GM12892 (cell line): ENCODE measurements at regions not wholly inside any gene's neighbourhood (a gene's known extent, or its start where the extent isn't known, plus 50 kb on each side); places are given as distances from the start of the nearest gene placed in this dataset.

Source experiments
- DNase-seq: peaks from one replicate; pipeline ENCODE4 v3.0.0; 2011; ENCODE audit not compliant: insufficient read length
- FAIRE-seq: peaks from 2 replicates; lab custom pipeline; 2011; peaks lifted over from hg19 to GRCh38; lab: Jason Lieb, UNC
- POLR2A ChIP-seq: IDR thresholded peaks from 2 replicates; pipeline ENCODE4 v1.6.1; 2011; ENCODE audit warnings: low read depth, low read length, control low read depth
- POLR2AphosphoS5 ChIP-seq: IDR thresholded peaks from 2 replicates; pipeline ENCODE4 v1.6.1; 2011; ENCODE audit warnings: low read depth, low read length, control low read depth
- TAF1 ChIP-seq: IDR thresholded peaks from 2 replicates; pipeline ENCODE4 v1.6.1; 2011; ENCODE audit warnings: low read depth, mild to moderate bottlenecking, control low read depth, low read length, borderline replicate concordance

- DNase-seq = no peak
Measured at GRCh38 chrX:10095246-10095645, 61.5 kb upstream of the CLCN4 start.

GRCh38 chrX:10095698-10096432 is 60.9 kb upstream of the CLCN4 start:
- no peak for TF ChIP-seq TAF1
- TF ChIP-seq POLR2A = no peak
- TF ChIP-seq POLR2AphosphoS5 = no peak
- DNase-seq (no peak), FAIRE-seq (no peak)

More at GRCh38 chrX:10095246-10095645, 61.5 kb upstream of the CLCN4 start:
- TF ChIP-seq POLR2AphosphoS5 = no peak
- TF ChIP-seq POLR2A = no peak
- TF ChIP-seq TAF1 = no peak
- FAIRE-seq = no peak

DNA sequence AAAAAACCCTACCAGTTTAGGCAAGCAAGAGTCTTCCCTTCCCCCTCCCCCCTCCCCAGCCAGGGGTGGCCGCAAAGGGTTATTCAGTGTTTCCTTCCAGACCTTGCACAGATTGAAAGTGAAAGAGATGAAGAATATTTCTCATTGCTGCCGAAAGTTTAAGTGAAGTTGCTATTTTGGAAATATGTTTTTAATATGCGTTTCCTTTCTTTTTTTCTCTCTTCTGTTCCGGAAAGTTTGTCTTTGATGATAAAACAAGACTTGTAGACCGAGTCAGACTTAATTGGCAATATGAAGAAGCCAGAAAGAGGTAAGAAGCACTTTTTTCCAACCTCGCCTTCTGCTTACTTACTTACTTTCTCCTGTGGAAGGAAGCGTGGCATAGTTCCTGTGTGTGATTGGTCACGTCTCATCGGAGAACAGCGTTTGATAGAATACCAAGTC is 58.5 kb upstream of the CLCN4 start:
- TF ChIP-seq POLR2A = no peak
- FAIRE-seq (peak; percentile 86), DNase-seq (no peak)

- no peak for TF ChIP-seq POLR2A
- TF ChIP-seq POLR2AphosphoS5 = no peak
- TF ChIP-seq TAF1 = no peak
- DNase-seq (no peak), FAIRE-seq (peak; percentile 53)
Measured at GRCh38 chrX:10099411-10099810, 57.4 kb upstream of the CLCN4 start.

DNA sequence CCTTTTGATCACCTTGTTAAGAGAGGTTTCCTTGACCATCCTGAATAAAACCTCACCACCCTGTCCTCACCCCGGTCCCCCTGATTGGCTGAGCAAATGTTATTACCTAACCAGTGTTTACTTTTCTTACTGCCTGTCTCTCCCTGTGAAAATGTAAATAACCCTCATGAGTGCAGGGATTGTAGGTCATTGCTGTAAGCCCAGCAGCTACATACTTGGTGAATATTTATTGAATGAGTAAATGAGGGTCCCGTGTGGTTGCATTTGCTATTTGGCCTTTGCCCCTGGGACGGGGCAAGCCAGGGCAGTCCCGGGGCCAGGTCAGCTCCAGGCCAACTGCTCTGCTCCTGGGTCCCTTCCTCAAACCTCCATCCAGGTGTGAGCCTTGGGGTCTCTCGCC is 55.5 kb upstream of the CLCN4 start:
- no peak for DNase-seq

GRCh38 chrX:10102046-10102704 is 54.6 kb upstream of the CLCN4 start:
- DNase-seq (no peak), FAIRE-seq (no peak)
- TF ChIP-seq POLR2AphosphoS5 (no peak), POLR2A (no peak), TAF1 (no peak)

More for the DNA sequence above, 55.5 kb upstream of the CLCN4 start:
- TF ChIP-seq POLR2A (no peak), TAF1 (no peak), POLR2AphosphoS5 (no peak)
- FAIRE-seq = no peak

- TF ChIP-seq POLR2A (no peak), TAF1 (no peak), POLR2AphosphoS5 (no peak)
- DNase-seq = no peak
Measured at GRCh38 chrX:10103023-10103422, 53.8 kb upstream of the CLCN4 start.

DNA sequence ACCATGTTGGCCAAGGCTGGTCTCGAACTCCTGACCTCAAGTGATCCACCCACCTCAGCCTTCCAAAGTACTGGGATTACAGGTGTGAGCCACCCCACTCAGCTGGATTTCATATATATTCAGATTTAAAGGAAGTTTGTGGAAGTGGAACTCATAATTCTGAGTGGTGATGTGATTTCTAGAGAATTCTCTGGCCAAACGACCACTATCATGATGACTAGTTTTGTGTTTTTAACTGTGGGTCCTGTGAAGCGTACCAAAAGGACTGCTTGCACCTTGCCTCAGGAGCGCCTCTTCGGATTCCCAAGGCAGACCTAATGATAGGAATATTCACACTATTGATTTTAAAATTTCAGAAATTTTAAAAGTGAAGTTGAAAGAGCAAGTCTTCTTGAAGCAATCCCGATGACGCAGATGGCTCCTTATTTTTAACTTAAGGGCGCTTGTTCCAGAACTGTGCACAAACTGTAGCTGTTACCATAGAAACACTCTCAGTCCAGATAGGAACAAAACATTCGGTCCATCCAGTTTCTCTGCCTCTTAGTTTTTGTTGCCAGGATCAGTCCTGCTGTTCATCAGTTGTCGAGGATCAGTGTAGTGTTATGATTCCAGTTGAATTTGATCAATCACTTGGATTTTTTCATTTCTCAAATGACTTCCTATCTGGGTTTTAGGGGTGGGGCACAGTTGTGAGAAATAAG is 51.7 kb upstream of the CLCN4 start:
- TF ChIP-seq TAF1 = no peak
- no peak for TF ChIP-seq POLR2A
- no peak for TF ChIP-seq POLR2AphosphoS5
- FAIRE-seq = no peak

More at GRCh38 chrX:10103023-10103422, 53.8 kb upstream of the CLCN4 start:
- FAIRE-seq = no peak

GRCh38 chrX:10106806-10107205 is 50.0 kb upstream of the CLCN4 start:
- TF ChIP-seq TAF1 = no peak
- TF ChIP-seq POLR2AphosphoS5 = no peak
- TF ChIP-seq POLR2A = no peak
- peak; percentile 95 for FAIRE-seq
- DNase-seq = no peak

More for the DNA sequence above, 51.7 kb upstream of the CLCN4 start:
- DNase-seq = no peak
